Loucy (cell line): ENCODE measurements at regions not wholly inside any gene's neighbourhood (a gene's known extent, or its start where the extent isn't known, plus 50 kb on each side); places are given as distances from the start of the nearest gene placed in this dataset.

Source experiments
- CTCF ChIP-seq: fragments of 200-600 bp; sonication (generic); conservative IDR thresholded peaks from 2 replicates; pipeline ENCODE4 v1.5.1; 2014; ENCODE audit warnings: mild to moderate bottlenecking, antibody characterized with exemption, low read length
- EZH2phosphoT487 ChIP-seq: fragments of 200-600 bp; IDR thresholded peaks from 2 replicates; pipeline ENCODE4 v1.6.1; 2018; ENCODE audit warnings: antibody characterized with exemption, mild to moderate bottlenecking, moderate library complexity, borderline replicate concordance

DNA sequence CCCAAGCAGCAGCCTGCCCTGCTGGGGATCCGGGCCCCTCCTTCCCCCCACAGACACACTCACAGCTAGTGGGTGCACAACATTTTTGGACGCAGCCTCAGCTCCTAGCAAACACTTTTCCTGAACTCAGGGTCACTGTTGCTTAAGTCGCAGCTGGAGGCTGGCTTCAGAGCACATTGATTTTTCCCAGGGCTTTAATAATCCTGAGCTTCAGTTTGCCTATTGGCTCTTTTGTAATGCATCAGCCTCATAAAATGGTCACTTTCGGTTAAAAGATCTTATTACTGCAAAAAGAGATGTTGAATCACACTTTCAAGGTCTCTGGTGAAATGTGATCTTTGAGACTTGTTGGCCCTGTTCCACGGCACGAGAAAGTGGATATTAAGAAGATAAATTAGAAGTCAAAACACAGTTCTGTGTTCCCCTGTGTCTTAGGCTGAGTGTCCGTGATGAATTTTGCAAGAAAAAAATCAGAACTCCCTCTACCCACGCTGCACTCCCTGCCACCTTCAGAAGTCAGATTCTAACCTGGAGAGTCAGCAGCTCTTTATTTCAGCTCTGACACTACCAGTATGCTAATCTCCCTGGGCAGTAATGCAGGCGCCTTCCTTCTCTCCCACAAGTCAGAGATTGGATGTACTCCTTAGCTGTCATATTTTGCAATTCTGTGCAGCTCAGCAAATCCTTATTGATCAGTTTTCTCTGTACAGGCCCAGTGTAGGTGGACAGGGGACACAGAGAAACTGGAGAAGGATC lies 158.2 kb upstream of the E2F8 start:
- TF ChIP-seq CTCF = no peak
- TF ChIP-seq EZH2phosphoT487 = no peak
